Globus pallidus (tissue), 1 donor: ENCODE measurements at regions not wholly inside any gene's neighbourhood (a gene's known extent, or its start where the extent isn't known, plus 50 kb on each side); places are given as distances from the start of the nearest gene placed in this dataset.

Source experiments
- DNase-seq: peaks from one replicate; pipeline ENCODE4 v3.0.0-alpha.2; 2015; ENCODE audit warnings: low spot score

GRCh38 chr6:19268117-19268516 is 569.1 kb upstream of the ID4 start:
- DNase-seq: no peak

- no peak for DNase-seq
Observed at GRCh38 chr6:19268718-19269117, 568.5 kb upstream of the ID4 start.

GRCh38 chr6:19269341-19269898 is 567.8 kb upstream of the ID4 start:
- DNase-seq: no peak

GRCh38 chr6:19270616-19271015 is 566.6 kb upstream of the ID4 start:
- no peak for DNase-seq

GRCh38 chr6:19279273-19279684 is 557.9 kb upstream of the ID4 start:
- no peak for DNase-seq

- DNase-seq: no peak
Observed at GRCh38 chr6:19287928-19288327, 549.2 kb upstream of the ID4 start.

GRCh38 chr6:19289457-19289856 is 547.7 kb upstream of the ID4 start:
- no peak for DNase-seq

GRCh38 chr6:19297880-19298279 is 539.3 kb upstream of the ID4 start:
- DNase-seq: no peak

- no peak for DNase-seq
Observed at GRCh38 chr6:19298421-19298820, 538.7 kb upstream of the ID4 start.

- no peak for DNase-seq
Observed at GRCh38 chr6:19299129-19299528, 538.0 kb upstream of the ID4 start.

- DNase-seq: no peak
Observed at GRCh38 chr6:19301980-19302379, 535.2 kb upstream of the ID4 start.

- DNase-seq: peak; percentile 38
Observed at GRCh38 chr6:19303383-19303782, 533.8 kb upstream of the ID4 start.

GRCh38 chr6:19309661-19310060 is 527.5 kb upstream of the ID4 start:
- DNase-seq: no peak

GRCh38 chr6:19311786-19312185 is 525.4 kb upstream of the ID4 start:
- DNase-seq: no peak

- no peak for DNase-seq
Observed at GRCh38 chr6:19312241-19312978, 524.8 kb upstream of the ID4 start.

GRCh38 chr6:19317431-19317986 is 519.7 kb upstream of the ID4 start:
- DNase-seq: no peak

GRCh38 chr6:19319005-19319404 is 518.2 kb upstream of the ID4 start:
- DNase-seq: no peak

GRCh38 chr6:19320111-19320581 is 517.0 kb upstream of the ID4 start:
- DNase-seq: no peak

- no peak for DNase-seq
Observed at GRCh38 chr6:19322691-19323485, 514.3 kb upstream of the ID4 start.

- DNase-seq: no peak
Observed at GRCh38 chr6:19324376-19324775, 512.8 kb upstream of the ID4 start.

- DNase-seq: no peak
Observed at GRCh38 chr6:19325335-19325789, 511.8 kb upstream of the ID4 start.

GRCh38 chr6:19327241-19327640 is 509.9 kb upstream of the ID4 start:
- no peak for DNase-seq

- DNase-seq: no peak
Observed at GRCh38 chr6:19327661-19328060, 509.5 kb upstream of the ID4 start.
